DOHH2 (cell line): ENCODE measurements at regions not wholly inside any gene's neighbourhood (a gene's known extent, or its start where the extent isn't known, plus 50 kb on each side); places are given as distances from the start of the nearest gene placed in this dataset.

ENCODE experiments used
- H3F3A ChIP-seq: fragments of 200-600 bp; sonication (generic), shearing (Covaris generic); 2 replicates; pipeline ENCODE4 v1.6.0; 2016; ENCODE audit warnings: antibody characterized with exemption, mild to moderate bottlenecking; ENCODE audit not compliant: control insufficient read depth, insufficient read depth
- H3K27ac ChIP-seq: fragments of 200-600 bp; sonication (generic); 2 replicates; pipeline ENCODE4 v1.5.1; 2014; ENCODE audit warnings: low read depth, mild to moderate bottlenecking, low read length, moderate library complexity
- H3K27me3 ChIP-seq: fragments of 200-600 bp; sonication (generic); 2 replicates; pipeline ENCODE4 v1.6.1; 2014; ENCODE audit warnings: mild to moderate bottlenecking, low read length, mixed read lengths; ENCODE audit not compliant: control insufficient read depth
- H3K36me3 ChIP-seq: fragments of 200-600 bp; sonication (generic); 2 replicates; pipeline ENCODE4 v1.6.1; 2014; ENCODE audit warnings: mild to moderate bottlenecking, low read length, moderate library complexity, mixed read lengths; ENCODE audit not compliant: control insufficient read depth
- H3K4me1 ChIP-seq: fragments of 200-600 bp; sonication (generic); 2 replicates; pipeline ENCODE4 v1.6.1; 2014; ENCODE audit warnings: mild to moderate bottlenecking, low read length, mixed read lengths; ENCODE audit not compliant: control insufficient read depth
- H3K4me2 ChIP-seq: fragments of 200-600 bp; sonication (generic); 2 replicates; pipeline ENCODE4 v1.6.0; 2014; ENCODE audit warnings: mild to moderate bottlenecking, low read length, moderate library complexity
- H3K4me3 ChIP-seq: fragments of 200-600 bp; sonication (generic); 2 replicates; pipeline ENCODE4 v1.5.1; 2014; ENCODE audit warnings: mild to moderate bottlenecking, low read length, mixed read lengths
- H3K79me2 ChIP-seq: fragments of 200-600 bp; sonication (generic); 2 replicates; pipeline ENCODE4 v1.6.1; 2014; ENCODE audit warnings: mild to moderate bottlenecking, low read length, mixed read lengths; ENCODE audit not compliant: control insufficient read depth
- H3K9me2 ChIP-seq: fragments of 200-600 bp; sonication (generic); replicated peaks from 2 replicates; pipeline ENCODE4 v1.6.1; 2014; ENCODE audit warnings: mild to moderate bottlenecking, low read length, mixed read lengths; ENCODE audit not compliant: control insufficient read depth
- H3K9me3 ChIP-seq: fragments of 200-600 bp; sonication (generic); 2 replicates; pipeline ENCODE4 v1.6.1; 2014; ENCODE audit warnings: antibody characterized with exemption, low read length, mixed read lengths; ENCODE audit not compliant: control insufficient read depth, insufficient read depth
- H4K20me1 ChIP-seq: fragments of 200-600 bp; sonication (generic); 2 replicates; pipeline ENCODE4 v1.6.0; 2014; ENCODE audit warnings: low read depth, mild to moderate bottlenecking, antibody characterized with exemption, low read length, moderate library complexity; ENCODE audit not compliant: control insufficient read depth, insufficient read depth
- CTCF ChIP-seq: fragments of 200-600 bp; sonication (generic); IDR thresholded peaks from one replicate; pipeline ENCODE4 v1.5.1; 2014; ENCODE audit warnings: antibody characterized with exemption, mild to moderate bottlenecking, low read depth, low read length; ENCODE audit not compliant: poor library complexity, severe bottlenecking
- EZH2phosphoT487 ChIP-seq: fragments of 200-600 bp; sonication (generic); IDR thresholded peaks from 2 replicates; pipeline ENCODE4 v1.6.1; 2017; ENCODE audit warnings: borderline replicate concordance, mild to moderate bottlenecking, antibody characterized with exemption, low read length, moderate library complexity, mixed read lengths

GRCh38 chr10:63760034-63760707 lies 239.0 kb downstream of the REEP3 start:
- no peak for TF ChIP-seq EZH2phosphoT487
- no peak for TF ChIP-seq CTCF
- Histone ChIP-seq H3K79me2 (no peaks in the 10 kb centered on the region), H3F3A (no peaks in the 10 kb centered on the region), H3K9me2 (no peaks in the 10 kb centered on the region), H3K4me2 (no peak overlapping the region), H3K27ac (no peak overlapping the region), H3K27me3 (peaks cover 7% of the 10 kb centered on the region; the same call in 1 of the 2 replicates), H3K4me3 (no peak overlapping the region), H3K9me3 (no peaks in the 10 kb centered on the region), H3K4me1 (no peaks in the 10 kb centered on the region), H4K20me1 (no peaks in the 10 kb centered on the region), H3K36me3 (no peaks in the 10 kb centered on the region)

GRCh38 chr10:63760708-63761047 lies 239.5 kb downstream of the REEP3 start:
- Histone ChIP-seq H3K4me1 (no peaks in the 10 kb centered on the region), H3K36me3 (no peaks in the 10 kb centered on the region), H3F3A (no peaks in the 10 kb centered on the region), H3K4me3 (no peak overlapping the region), H3K9me2 (no peaks in the 10 kb centered on the region), H3K27ac (no peak overlapping the region), H3K4me2 (no peak overlapping the region), H3K9me3 (no peaks in the 10 kb centered on the region), H3K27me3 (peaks cover 4% of the 10 kb centered on the region; the same call in 1 of the 2 replicates), H3K79me2 (no peaks in the 10 kb centered on the region), H4K20me1 (no peaks in the 10 kb centered on the region)
- no peak for TF ChIP-seq CTCF
- TF ChIP-seq EZH2phosphoT487 = no peak

- Histone ChIP-seq H3K4me2 (no peak overlapping the region), H3F3A (no peaks in the 10 kb centered on the region), H3K9me3 (no peaks in the 10 kb centered on the region), H3K79me2 (no peaks in the 10 kb centered on the region), H3K9me2 (no peaks in the 10 kb centered on the region), H3K4me3 (no peak overlapping the region), H3K27ac (no peak overlapping the region), H3K4me1 (no peaks in the 10 kb centered on the region), H3K27me3 (peaks cover 4% of the 10 kb centered on the region; the same call in 1 of the 2 replicates), H4K20me1 (no peaks in the 10 kb centered on the region), H3K36me3 (no peaks in the 10 kb centered on the region)
- TF ChIP-seq CTCF (no peak), EZH2phosphoT487 (no peak)
Measured at GRCh38 chr10:63761243-63761642, 240.0 kb downstream of the REEP3 start.

GRCh38 chr10:63763744-63764143 lies 242.5 kb downstream of the REEP3 start:
- no peak for TF ChIP-seq CTCF
- no peak for TF ChIP-seq EZH2phosphoT487
- H3K4me1 ChIP-seq = no peaks in the 10 kb centered on the region
- no peaks in the 10 kb centered on the region for H3K9me3 ChIP-seq
- no peaks in the 10 kb centered on the region for H3K27me3 ChIP-seq
- no peak overlapping the region for H3K27ac ChIP-seq
- no peaks in the 10 kb centered on the region for H3K9me2 ChIP-seq
- no peaks in the 10 kb centered on the region for H3F3A ChIP-seq
- H3K79me2 ChIP-seq = no peaks in the 10 kb centered on the region
- H3K36me3 ChIP-seq = no peaks in the 10 kb centered on the region
- no peaks in the 10 kb centered on the region for H4K20me1 ChIP-seq
- no peak overlapping the region for H3K4me3 ChIP-seq
- no peak overlapping the region for H3K4me2 ChIP-seq
